ENCODE measurements at regions not wholly inside any gene's neighbourhood (a gene's known extent, or its start where the extent isn't known, plus 50 kb on each side); places are given as distances from the start of the nearest gene placed in this dataset.

- TF ChIP-seq EZH2 (IDR thresholded peaks at IDR 0.05; ENCODE audit: insufficient read depth, poor library complexity, severe bottlenecking) (no peak), EZH2phosphoT487 (IDR thresholded peaks at IDR 0.05; ENCODE audit: insufficient read depth, low read depth) (no peak)
Measured at GRCh38 chr20:59495894-59496510, 108.3 kb upstream of the PHACTR3 start.
